ENCODE measurements at regions not wholly inside any gene's neighbourhood (a gene's known extent, or its start where the extent isn't known, plus 50 kb on each side); places are given as distances from the start of the nearest gene placed in this dataset.

DNA sequence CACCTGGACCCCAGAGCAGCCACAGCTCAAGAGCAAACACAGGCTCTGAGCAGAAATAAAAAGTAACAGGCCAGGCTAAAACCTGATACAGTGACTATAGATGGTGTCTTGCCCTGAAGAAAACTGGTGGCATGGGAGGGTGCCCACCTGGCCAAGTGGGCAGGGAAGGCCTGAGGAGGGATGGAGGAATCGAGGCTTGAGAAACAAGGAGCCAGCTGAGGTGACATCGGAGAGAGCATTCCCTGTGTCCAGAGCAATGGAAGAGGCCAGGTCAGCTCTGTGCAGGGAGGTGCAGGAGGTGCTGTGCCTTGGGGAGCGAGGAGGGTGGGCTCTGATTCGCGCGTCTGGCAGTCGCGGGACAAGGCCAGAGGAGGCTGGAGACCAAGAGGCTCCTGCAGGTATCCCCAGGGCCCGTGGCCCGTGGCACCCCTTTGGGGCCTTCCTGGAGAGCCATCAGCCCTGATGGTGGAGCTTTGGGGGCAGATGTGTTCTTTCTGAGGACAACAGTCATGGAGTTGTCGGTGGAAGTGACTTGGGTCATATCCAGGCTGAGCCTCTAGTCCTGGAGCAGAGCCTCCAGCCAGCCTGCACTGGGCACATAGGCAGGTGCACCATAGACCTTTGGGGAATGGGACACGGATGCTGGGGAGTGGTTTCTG is 56.1 kb downstream of the PLXNA1 start:
- peak overlapping the region; percentile 43 for H3K27ac Mint-ChIP-seq
- peaks cover 28% of the 10 kb centered on the region for H3K4me1 Mint-ChIP-seq

DNA sequence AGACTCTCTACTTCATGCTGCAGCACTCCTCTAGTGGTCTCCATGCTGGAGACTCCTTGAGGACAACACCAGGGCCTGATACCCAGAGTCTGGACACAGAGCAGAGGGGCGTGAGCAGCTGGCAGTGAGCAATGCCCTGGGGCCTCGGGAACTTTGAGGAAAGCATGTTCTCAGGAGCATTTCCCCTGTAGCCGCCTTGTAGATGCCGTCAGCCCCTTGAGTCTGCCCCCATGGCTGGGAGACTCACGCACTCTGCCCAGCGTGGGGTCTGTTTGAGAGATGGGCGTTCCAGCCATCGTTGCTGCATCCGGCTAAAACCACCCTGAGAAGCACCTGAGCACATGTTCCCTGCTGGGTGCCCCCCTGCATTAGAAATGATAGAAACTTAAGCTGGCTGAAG is 56.8 kb downstream of the PLXNA1 start:
- DNase-seq: no peak
- TF ChIP-seq, protein P1, sequence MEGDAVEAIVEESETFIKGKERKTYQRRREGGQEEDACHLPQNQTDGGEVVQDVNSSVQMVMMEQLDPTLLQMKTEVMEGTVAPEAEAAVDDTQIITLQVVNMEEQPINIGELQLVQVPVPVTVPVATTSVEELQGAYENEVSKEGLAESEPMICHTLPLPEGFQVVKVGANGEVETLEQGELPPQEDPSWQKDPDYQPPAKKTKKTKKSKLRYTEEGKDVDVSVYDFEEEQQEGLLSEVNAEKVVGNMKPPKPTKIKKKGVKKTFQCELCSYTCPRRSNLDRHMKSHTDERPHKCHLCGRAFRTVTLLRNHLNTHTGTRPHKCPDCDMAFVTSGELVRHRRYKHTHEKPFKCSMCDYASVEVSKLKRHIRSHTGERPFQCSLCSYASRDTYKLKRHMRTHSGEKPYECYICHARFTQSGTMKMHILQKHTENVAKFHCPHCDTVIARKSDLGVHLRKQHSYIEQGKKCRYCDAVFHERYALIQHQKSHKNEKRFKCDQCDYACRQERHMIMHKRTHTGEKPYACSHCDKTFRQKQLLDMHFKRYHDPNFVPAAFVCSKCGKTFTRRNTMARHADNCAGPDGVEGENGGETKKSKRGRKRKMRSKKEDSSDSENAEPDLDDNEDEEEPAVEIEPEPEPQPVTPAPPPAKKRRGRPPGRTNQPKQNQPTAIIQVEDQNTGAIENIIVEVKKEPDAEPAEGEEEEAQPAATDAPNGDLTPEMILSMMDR (IDR thresholded peaks at IDR 0.05): no peak
- H3K27me3 Mint-ChIP-seq (ENCODE audit: low read depth, poor library complexity): peaks cover 4% of the 10 kb centered on the region
- no peak overlapping the region for H3K4me3 Mint-ChIP-seq
- no peaks in the 10 kb centered on the region for H3K36me3 Mint-ChIP-seq (ENCODE audit: low read depth)
- H3K27ac Mint-ChIP-seq: no peak overlapping the region
- H3K9me3 Mint-ChIP-seq: no peaks in the 10 kb centered on the region
- peaks cover 31% of the 10 kb centered on the region for H3K4me1 Mint-ChIP-seq

More for the DNA sequence above, 56.1 kb downstream of the PLXNA1 start:
- no peak overlapping the region for H3K4me3 Mint-ChIP-seq
- TF ChIP-seq, protein P1 (IDR thresholded peaks at IDR 0.05): no peak
- H3K9me3 Mint-ChIP-seq: no peaks in the 10 kb centered on the region
- H3K36me3 Mint-ChIP-seq (ENCODE audit: low read depth): no peaks in the 10 kb centered on the region
- H3K27me3 Mint-ChIP-seq (ENCODE audit: low read depth, poor library complexity): peaks cover 4% of the 10 kb centered on the region
- no peak for DNase-seq

DNA sequence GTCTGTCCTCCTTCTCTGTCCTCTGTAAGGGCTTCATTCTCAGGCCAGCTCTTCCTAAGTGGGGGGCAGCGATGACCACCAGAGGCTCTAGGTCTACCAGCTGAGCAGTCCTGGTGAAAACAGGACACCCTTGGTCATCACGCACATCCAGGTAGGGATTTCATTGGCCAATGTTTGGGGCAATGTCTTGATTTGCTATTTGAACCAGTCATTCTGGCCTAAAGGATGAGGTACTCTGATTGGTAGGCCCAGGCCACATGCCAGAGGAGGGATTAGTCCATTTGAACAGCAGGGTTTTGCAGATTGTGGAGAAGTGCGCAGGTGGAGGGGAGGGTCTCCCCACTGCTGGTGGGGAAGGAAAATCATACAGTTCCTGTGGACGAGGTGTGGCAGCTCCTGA is 57.3 kb downstream of the PLXNA1 start:
- Mint-ChIP-seq H3K27me3 (ENCODE audit: low read depth, poor library complexity) (peaks cover 4% of the 10 kb centered on the region), H3K36me3 (ENCODE audit: low read depth) (no peaks in the 10 kb centered on the region), H3K27ac (peak overlapping the region; percentile 64), H3K4me1 (peaks cover 31% of the 10 kb centered on the region), H3K9me3 (no peaks in the 10 kb centered on the region), H3K4me3 (no peak overlapping the region)
- TF ChIP-seq, protein P1 (IDR thresholded peaks at IDR 0.05): no peak
- DNase-seq: no peak

DNA sequence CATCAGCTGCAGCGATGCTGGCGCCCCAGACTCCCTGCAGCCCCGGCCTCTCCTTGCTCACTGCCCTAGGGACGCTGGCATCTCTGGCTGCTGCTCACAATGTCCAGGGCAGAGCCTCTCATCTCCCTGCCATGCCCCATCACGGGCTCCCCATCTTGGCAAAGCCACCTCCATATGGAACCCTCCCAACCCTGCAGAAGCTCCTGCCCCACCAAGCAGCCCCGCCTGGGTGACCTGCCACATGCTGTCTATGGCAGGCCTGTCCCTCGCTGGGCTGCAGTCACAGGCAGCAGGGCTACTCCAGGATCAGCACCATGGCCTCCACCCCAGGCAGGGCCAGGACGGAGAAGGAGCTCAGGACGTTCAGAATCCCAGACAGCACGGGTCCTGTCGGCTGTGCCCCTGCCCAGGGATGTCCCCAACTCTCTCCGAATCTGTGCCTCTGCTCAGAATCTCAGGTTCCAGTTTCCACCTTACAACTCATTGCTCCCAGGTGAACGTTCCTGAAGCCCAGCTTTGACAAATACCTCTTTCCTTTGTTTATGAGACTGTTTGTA is 58.4 kb downstream of the PLXNA1 start:
- H3K27me3 Mint-ChIP-seq (ENCODE audit: low read depth, poor library complexity): peaks cover 4% of the 10 kb centered on the region
- H3K9me3 Mint-ChIP-seq: no peaks in the 10 kb centered on the region

DNA sequence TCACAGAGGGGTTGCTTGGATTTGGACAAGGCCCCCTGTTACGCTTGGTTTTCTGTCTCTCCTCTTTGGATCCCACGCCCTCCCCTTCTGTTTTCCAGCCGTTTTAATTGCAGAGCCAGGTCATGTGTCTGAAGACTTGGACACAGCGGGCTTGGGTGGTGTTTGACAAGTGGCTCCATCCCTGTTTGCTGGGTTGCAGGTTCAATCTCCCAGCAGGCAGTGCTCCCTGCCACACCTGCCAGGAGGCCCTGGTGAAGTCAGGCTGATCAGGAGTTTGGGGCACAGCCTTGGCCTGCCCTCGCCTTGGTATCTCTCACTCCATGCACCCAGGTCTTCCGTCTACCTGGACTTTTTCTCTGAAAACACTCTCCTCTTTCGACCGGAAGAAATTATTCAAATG is 59.0 kb downstream of the PLXNA1 start:
- Mint-ChIP-seq H3K4me3 (no peak overlapping the region), H3K9me3 (no peaks in the 10 kb centered on the region), H3K27ac (no peak overlapping the region), H3K36me3 (ENCODE audit: low read depth) (no peaks in the 10 kb centered on the region), H3K4me1 (peaks cover 34% of the 10 kb centered on the region), H3K27me3 (ENCODE audit: low read depth, poor library complexity) (peaks cover 4% of the 10 kb centered on the region)
- TF ChIP-seq, protein P1 (IDR thresholded peaks at IDR 0.05): no peak
- DNase-seq: no peak

More for the DNA sequence above, 58.4 kb downstream of the PLXNA1 start:
- Mint-ChIP-seq H3K4me1 (peaks cover 34% of the 10 kb centered on the region), H3K36me3 (ENCODE audit: low read depth) (no peaks in the 10 kb centered on the region), H3K27ac (no peak overlapping the region), H3K4me3 (no peak overlapping the region)
- TF ChIP-seq, protein P1 (IDR thresholded peaks at IDR 0.05): no peak
- no peak for DNase-seq

DNA sequence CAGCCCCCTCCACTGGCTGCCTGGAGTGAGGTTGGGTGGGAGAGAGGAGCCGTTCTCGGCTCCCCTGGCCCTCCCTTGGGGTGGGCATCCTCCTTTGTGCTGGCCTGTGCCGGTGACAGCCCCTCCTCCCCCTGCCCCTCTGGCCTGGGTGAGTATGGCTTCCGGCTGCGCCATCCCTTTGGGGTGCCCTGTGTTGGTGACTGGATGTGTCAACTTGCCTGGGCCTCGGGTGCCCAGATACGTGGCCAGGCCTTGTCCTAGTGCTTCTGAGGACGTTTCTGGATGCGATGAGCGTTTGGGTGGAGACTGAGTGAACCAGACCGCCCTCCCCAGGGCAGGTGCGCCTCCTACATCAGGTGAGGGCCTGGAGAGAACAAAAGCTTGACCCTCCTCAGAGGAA is 59.7 kb downstream of the PLXNA1 start:
- H3K27ac Mint-ChIP-seq: no peak overlapping the region
- H3K27me3 Mint-ChIP-seq (ENCODE audit: low read depth, poor library complexity): peaks cover 4% of the 10 kb centered on the region
- H3K9me3 Mint-ChIP-seq: peaks cover 4% of the 10 kb centered on the region
- peaks cover 34% of the 10 kb centered on the region for H3K4me1 Mint-ChIP-seq
- H3K4me3 Mint-ChIP-seq: no peak overlapping the region
- no peak for DNase-seq
- no peaks in the 10 kb centered on the region for H3K36me3 Mint-ChIP-seq (ENCODE audit: low read depth)
- TF ChIP-seq, protein P1 (IDR thresholded peaks at IDR 0.05): no peak

All from nephron progenitor cell (in vitro differentiated cells).